Loucy (cell line): ENCODE measurements at regions not wholly inside any gene's neighbourhood (a gene's known extent, or its start where the extent isn't known, plus 50 kb on each side); places are given as distances from the start of the nearest gene placed in this dataset.

Experiments
- H2AFZ ChIP-seq: fragments of 200-600 bp; sonication (generic); 2 replicates; pipeline ENCODE4 v1.6.0; 2016; ENCODE audit warnings: antibody characterized with exemption, mild to moderate bottlenecking, low read length, moderate library complexity
- H3F3A ChIP-seq: fragments of 200-600 bp; 2 replicates; pipeline ENCODE4 v1.6.0; 2016; ENCODE audit warnings: antibody characterized with exemption, low read depth, mild to moderate bottlenecking
- H3K27me3 ChIP-seq: fragments of 200-600 bp; sonication (generic); 2 replicates; pipeline ENCODE4 v1.6.1; 2014; ENCODE audit warnings: low read length, mild to moderate bottlenecking; ENCODE audit not compliant: insufficient read depth, poor library complexity, severe bottlenecking
- H3K36me3 ChIP-seq: fragments of 200-600 bp; sonication (generic); 2 replicates; pipeline ENCODE4 v1.6.1; 2016; ENCODE audit warnings: low read length; ENCODE audit not compliant: insufficient read depth
- H3K4me1 ChIP-seq: fragments of 200-600 bp; sonication (generic); 2 replicates; pipeline ENCODE4 v1.5.1; 2014; ENCODE audit warnings: low read length, mild to moderate bottlenecking; ENCODE audit not compliant: insufficient read depth, poor library complexity, severe bottlenecking
- H3K4me2 ChIP-seq: fragments of 200-600 bp; sonication (generic); 2 replicates; pipeline ENCODE4 v1.6.0; 2014; ENCODE audit warnings: antibody characterized with exemption, low read length, low read depth, mild to moderate bottlenecking; ENCODE audit not compliant: poor library complexity, severe bottlenecking
- H3K4me3 ChIP-seq: fragments of 200-600 bp; sonication (generic); 2 replicates; pipeline ENCODE4 v1.5.1; 2014; ENCODE audit warnings: low read length, mild to moderate bottlenecking, mixed read lengths; ENCODE audit not compliant: poor library complexity, severe bottlenecking
- H3K79me2 ChIP-seq: fragments of 200-600 bp; sonication (generic); 2 replicates; pipeline ENCODE4 v1.6.1; 2014; ENCODE audit warnings: low read length; ENCODE audit not compliant: insufficient read depth
- H3K9ac ChIP-seq: fragments of 200-600 bp; sonication (generic); 2 replicates; pipeline ENCODE4 v1.6.0; 2014; ENCODE audit warnings: mild to moderate bottlenecking, low read depth, low read length, moderate library complexity; ENCODE audit not compliant: poor library complexity, severe bottlenecking
- H3K9me2 ChIP-seq: fragments of 200-600 bp; sonication (generic); replicated peaks from 2 replicates; pipeline ENCODE4 v1.6.1; 2016; ENCODE audit warnings: low read depth, low read length, mixed read lengths
- H3K9me3 ChIP-seq: fragments of 200-600 bp; sonication (generic); 2 replicates; pipeline ENCODE4 v1.6.1; 2014; ENCODE audit warnings: mild to moderate bottlenecking, antibody characterized with exemption, low read length, low read depth; ENCODE audit not compliant: insufficient read depth
- H4K20me1 ChIP-seq: fragments of 200-600 bp; sonication (generic); 2 replicates; pipeline ENCODE4 v1.6.0; 2014; ENCODE audit warnings: antibody characterized with exemption, low read length, mild to moderate bottlenecking; ENCODE audit not compliant: insufficient read depth, poor library complexity, severe bottlenecking
- EZH2phosphoT487 ChIP-seq: fragments of 200-600 bp; IDR thresholded peaks from 2 replicates; pipeline ENCODE4 v1.6.1; 2018; ENCODE audit warnings: antibody characterized with exemption, mild to moderate bottlenecking, moderate library complexity, borderline replicate concordance
- TF ChIP-seq, protein P1 (sequence below): fragments of 200-600 bp; sonication (generic); conservative IDR thresholded peaks from 2 replicates; pipeline ENCODE4 v1.5.1; 2014; ENCODE audit warnings: mild to moderate bottlenecking, antibody characterized with exemption, low read length

DNA sequence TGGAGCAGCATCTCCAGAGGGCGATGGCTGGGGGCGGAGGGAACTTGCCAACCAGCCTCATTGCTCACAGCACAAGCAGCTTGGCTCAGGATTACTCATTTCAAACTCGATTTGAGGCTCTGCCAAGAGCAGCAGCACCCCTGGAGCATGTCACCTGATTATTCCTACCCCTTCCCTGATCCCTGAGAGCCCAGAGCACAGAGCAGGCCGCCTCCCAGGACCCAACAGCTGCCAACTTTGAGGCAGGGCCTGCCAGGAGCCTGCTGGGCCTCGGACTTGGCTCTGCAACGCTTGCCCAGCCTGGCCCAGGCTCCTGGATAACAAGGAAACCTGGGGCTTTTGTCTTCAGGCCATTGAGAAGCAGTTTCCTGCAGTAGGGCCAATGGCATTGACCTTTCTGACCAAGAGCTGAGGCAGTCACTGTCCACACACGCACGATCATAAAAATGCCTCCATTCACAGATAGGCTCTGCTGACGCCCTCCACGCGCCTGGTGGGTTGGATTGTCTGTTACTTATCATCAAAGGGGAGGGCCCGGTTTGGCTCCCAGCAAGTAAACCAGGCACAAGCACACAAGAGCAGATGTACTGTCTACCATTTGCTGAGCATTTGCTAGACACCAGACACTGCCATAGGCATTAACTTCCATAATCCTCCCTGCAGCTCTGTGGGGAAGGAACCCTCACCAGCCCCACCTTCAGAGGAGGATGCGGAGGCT is 406.6 kb upstream of the EEF2KMT start:
- Histone ChIP-seq H2AFZ (no peak overlapping the region), H3K4me1 (no peaks in the 10 kb centered on the region), H3K27me3 (no peaks in the 10 kb centered on the region), H4K20me1 (no peaks in the 10 kb centered on the region), H3K4me2 (no peak overlapping the region), H3K36me3 (no peaks in the 10 kb centered on the region), H3K4me3 (no peak overlapping the region), H3K9me2 (no peaks in the 10 kb centered on the region), H3K9me3 (peaks cover 3% of the 10 kb centered on the region; the same call in 1 of the 2 replicates), H3K9ac (no peak overlapping the region), H3F3A (no peaks in the 10 kb centered on the region), H3K79me2 (no peaks in the 10 kb centered on the region)
- TF ChIP-seq EZH2phosphoT487, result no peak
- TF ChIP-seq, protein P1, sequence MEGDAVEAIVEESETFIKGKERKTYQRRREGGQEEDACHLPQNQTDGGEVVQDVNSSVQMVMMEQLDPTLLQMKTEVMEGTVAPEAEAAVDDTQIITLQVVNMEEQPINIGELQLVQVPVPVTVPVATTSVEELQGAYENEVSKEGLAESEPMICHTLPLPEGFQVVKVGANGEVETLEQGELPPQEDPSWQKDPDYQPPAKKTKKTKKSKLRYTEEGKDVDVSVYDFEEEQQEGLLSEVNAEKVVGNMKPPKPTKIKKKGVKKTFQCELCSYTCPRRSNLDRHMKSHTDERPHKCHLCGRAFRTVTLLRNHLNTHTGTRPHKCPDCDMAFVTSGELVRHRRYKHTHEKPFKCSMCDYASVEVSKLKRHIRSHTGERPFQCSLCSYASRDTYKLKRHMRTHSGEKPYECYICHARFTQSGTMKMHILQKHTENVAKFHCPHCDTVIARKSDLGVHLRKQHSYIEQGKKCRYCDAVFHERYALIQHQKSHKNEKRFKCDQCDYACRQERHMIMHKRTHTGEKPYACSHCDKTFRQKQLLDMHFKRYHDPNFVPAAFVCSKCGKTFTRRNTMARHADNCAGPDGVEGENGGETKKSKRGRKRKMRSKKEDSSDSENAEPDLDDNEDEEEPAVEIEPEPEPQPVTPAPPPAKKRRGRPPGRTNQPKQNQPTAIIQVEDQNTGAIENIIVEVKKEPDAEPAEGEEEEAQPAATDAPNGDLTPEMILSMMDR, result no peak

DNA sequence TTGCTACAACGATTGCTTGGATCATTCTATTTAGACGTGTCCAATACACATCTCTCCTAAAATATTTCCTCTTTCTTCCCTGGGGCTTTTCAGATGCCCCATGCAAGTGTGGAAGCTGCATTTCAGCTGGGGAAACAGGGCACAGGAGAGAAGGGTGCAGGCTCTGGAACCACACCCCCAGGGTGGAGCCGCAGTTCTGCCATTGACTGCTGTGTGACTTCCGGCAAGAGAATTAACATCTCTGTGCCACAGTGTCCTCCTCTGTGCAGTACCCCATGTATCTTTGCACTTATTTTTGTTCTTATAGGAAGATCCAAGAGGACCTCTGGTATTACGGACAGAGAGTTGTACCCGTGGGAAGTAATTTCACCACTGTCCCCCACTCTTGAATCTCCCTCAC is 405.3 kb upstream of the EEF2KMT start:
- TF ChIP-seq, protein P1, result no peak
- no peak for TF ChIP-seq EZH2phosphoT487
- Histone ChIP-seq H2AFZ (no peak overlapping the region), H3K4me3 (no peak overlapping the region), H3K36me3 (no peaks in the 10 kb centered on the region), H3K79me2 (no peaks in the 10 kb centered on the region), H3K27me3 (no peaks in the 10 kb centered on the region), H4K20me1 (no peaks in the 10 kb centered on the region), H3K9me2 (no peaks in the 10 kb centered on the region), H3K4me1 (no peaks in the 10 kb centered on the region), H3F3A (no peaks in the 10 kb centered on the region), H3K9ac (no peak overlapping the region), H3K9me3 (peaks cover 3% of the 10 kb centered on the region; the same call in 1 of the 2 replicates), H3K4me2 (no peak overlapping the region)

DNA sequence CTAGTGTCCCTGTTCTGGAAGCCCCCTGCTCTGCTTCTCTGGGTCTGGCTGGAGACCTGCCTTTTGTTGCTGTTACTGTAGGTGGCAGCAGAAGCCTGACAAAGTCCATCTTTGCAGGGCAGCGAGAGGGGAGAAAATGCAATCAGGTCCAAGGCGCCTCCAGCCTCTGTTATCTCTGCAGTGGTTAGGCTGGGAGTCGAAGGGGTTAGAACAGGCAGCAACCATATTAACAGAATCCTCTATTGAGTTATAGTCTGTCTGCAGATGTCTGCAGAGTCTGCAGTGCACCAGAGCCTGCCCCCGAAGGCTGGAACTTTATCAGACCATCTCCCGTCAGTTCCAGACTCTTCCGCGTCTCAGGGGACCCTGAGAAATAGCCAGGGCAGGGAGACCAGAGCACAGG is 404.9 kb upstream of the EEF2KMT start:
- H3K4me1 ChIP-seq, result no peaks in the 10 kb centered on the region
- H3K9ac ChIP-seq, result no peak overlapping the region
- H3K9me3 ChIP-seq, result peaks cover 3% of the 10 kb centered on the region; the same call in 1 of the 2 replicates
- no peaks in the 10 kb centered on the region for H4K20me1 ChIP-seq
- no peak overlapping the region for H3K4me2 ChIP-seq
- no peaks in the 10 kb centered on the region for H3K27me3 ChIP-seq
- H3K4me3 ChIP-seq, result no peak overlapping the region
- no peaks in the 10 kb centered on the region for H3K9me2 ChIP-seq
- TF ChIP-seq, protein P1, result no peak
- TF ChIP-seq EZH2phosphoT487, result no peak
- H3K36me3 ChIP-seq, result no peaks in the 10 kb centered on the region
- H3F3A ChIP-seq, result no peaks in the 10 kb centered on the region
- no peak overlapping the region for H2AFZ ChIP-seq
- H3K79me2 ChIP-seq, result no peaks in the 10 kb centered on the region
